HEK293 (cell line): ENCODE measurements at regions not wholly inside any gene's neighbourhood (a gene's known extent, or its start where the extent isn't known, plus 50 kb on each side); places are given as distances from the start of the nearest gene placed in this dataset.

ENCODE experiments used
- BCL6B ChIP-seq: fragments of 450-650 bp; formaldehyde crosslinking; IDR thresholded peaks from 2 replicates; pipeline ENCODE4 v1.5.1; 2017; ENCODE audit warnings: missing biosample characterization, missing genetic modification characterization
- EGR2 ChIP-seq: fragments of 450-650 bp; formaldehyde crosslinking; IDR thresholded peaks from 2 replicates; pipeline ENCODE4 v1.5.1; 2016; ENCODE audit warnings: low read depth, missing biosample characterization, missing genetic modification characterization
- HIC1 ChIP-seq: fragments of 450-650 bp; formaldehyde crosslinking; IDR thresholded peaks from 2 replicates; pipeline ENCODE4 v1.5.1; 2016; ENCODE audit warnings: missing biosample characterization, missing genetic modification characterization
- OSR2 ChIP-seq: fragments of 450-650 bp; formaldehyde crosslinking; IDR thresholded peaks from 2 replicates; pipeline ENCODE4 v1.5.1; 2016; ENCODE audit warnings: missing biosample characterization, missing genetic modification characterization
- PRDM4 ChIP-seq: fragments of 450-650 bp; formaldehyde crosslinking; IDR thresholded peaks from 2 replicates; pipeline ENCODE4 v1.5.1; 2017; ENCODE audit warnings: missing biosample characterization, missing genetic modification characterization
- TCF7L2 ChIP-seq: IDR thresholded peaks from 2 replicates; pipeline ENCODE4 v1.6.1; 2011; ENCODE audit warnings: low read depth, mild to moderate bottlenecking, inconsistent platforms, low read length, moderate library complexity, borderline replicate concordance
- TSHZ1 ChIP-seq: fragments of 450-650 bp; formaldehyde crosslinking; IDR thresholded peaks from 2 replicates; pipeline ENCODE4 v1.5.1; 2016; ENCODE audit warnings: missing biosample characterization, missing genetic modification characterization, borderline replicate concordance
- ZBTB20 ChIP-seq: fragments of 450-650 bp; formaldehyde crosslinking; IDR thresholded peaks from 2 replicates; pipeline ENCODE4 v1.5.1; 2016; ENCODE audit warnings: missing biosample characterization, missing genetic modification characterization
- ZFHX2 ChIP-seq: fragments of 450-650 bp; formaldehyde crosslinking; conservative IDR thresholded peaks from 2 replicates; pipeline ENCODE4 v1.5.1; 2016; ENCODE audit warnings: missing biosample characterization, missing genetic modification characterization
- ZNF146 ChIP-seq: fragments of 450-650 bp; formaldehyde crosslinking; IDR thresholded peaks from 2 replicates; pipeline ENCODE4 v1.5.1; 2016; ENCODE audit warnings: missing biosample characterization, missing genetic modification characterization
- ZNF148 ChIP-seq: fragments of 450-650 bp; formaldehyde crosslinking; IDR thresholded peaks from 2 replicates; pipeline ENCODE4 v1.5.0; 2017; ENCODE audit warnings: missing biosample characterization, missing genetic modification characterization, borderline replicate concordance
- ZNF19 ChIP-seq: fragments of 450-650 bp; formaldehyde crosslinking; IDR thresholded peaks from 2 replicates; pipeline ENCODE4; 2016; ENCODE audit warnings: missing biosample characterization, missing genetic modification characterization, low read depth
- ZNF341 ChIP-seq: fragments of 450-650 bp; formaldehyde crosslinking; IDR thresholded peaks from 2 replicates; pipeline ENCODE4; 2016; ENCODE audit warnings: low read depth, missing biosample characterization, missing genetic modification characterization
- ZNF473 ChIP-seq: fragments of 450-650 bp; formaldehyde crosslinking; IDR thresholded peaks from 2 replicates; pipeline ENCODE4 v1.5.1; 2017; ENCODE audit warnings: missing biosample characterization, missing genetic modification characterization
- ZNF610 ChIP-seq: fragments of 450-650 bp; formaldehyde crosslinking; IDR thresholded peaks from 2 replicates; pipeline ENCODE4 v1.5.1; 2016; ENCODE audit warnings: missing biosample characterization, missing genetic modification characterization, borderline replicate concordance
- ZNF654 ChIP-seq: fragments of 450-650 bp; formaldehyde crosslinking; IDR thresholded peaks from 2 replicates; pipeline ENCODE4 v1.5.1; 2016; ENCODE audit warnings: low read depth, missing biosample characterization, missing genetic modification characterization
- ZNF670 ChIP-seq: fragments of 450-650 bp; formaldehyde crosslinking; IDR thresholded peaks from 2 replicates; pipeline ENCODE4 v1.5.1; 2016; ENCODE audit warnings: missing biosample characterization, missing genetic modification characterization, low read depth
- ZSCAN5A ChIP-seq: fragments of 450-650 bp; formaldehyde crosslinking; IDR thresholded peaks from 2 replicates; pipeline ENCODE4 v1.5.1; 2016; ENCODE audit warnings: missing biosample characterization, missing genetic modification characterization
- TF ChIP-seq, protein P1 (sequence below): fragments of 450-650 bp; formaldehyde crosslinking; conservative IDR thresholded peaks from 2 replicates; pipeline ENCODE4 v1.5.1; 2016; ENCODE audit warnings: low read depth, missing biosample characterization, missing genetic modification characterization

DNA sequence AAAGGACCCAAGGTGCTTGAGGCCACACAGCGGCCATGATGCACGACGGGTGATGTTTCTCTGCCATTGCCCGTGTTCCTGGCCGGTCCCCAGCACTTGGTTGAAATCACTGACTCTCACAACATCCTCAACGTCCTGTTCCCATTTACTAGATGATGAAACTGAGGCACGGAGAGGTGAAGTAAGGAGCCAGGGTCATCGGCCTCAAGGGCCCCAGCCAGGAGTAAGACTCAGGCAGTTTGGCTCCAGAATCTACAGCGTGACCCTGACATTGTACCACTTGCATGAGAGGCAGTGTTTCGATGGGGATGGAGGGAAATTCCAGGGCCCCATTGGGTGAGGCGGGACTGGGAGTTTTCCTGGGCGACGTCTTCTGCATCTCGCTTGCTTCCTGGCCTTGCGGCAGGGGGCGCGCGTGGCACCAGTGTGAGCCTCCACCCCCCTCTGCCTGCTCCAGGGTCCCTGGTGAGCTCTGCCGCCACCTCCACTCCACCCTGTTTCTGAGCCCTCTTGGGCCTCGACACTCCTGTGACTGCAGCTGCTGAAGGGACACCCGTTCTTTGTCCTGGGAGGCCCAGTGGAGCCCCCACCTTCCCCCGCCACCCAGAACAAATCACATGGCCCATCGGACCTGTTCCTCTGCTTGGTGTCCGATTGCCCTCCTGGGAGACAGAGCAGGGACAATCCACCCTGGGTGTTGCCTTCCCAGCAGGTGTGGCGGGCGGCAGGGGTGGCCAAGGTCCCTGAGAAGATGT, 133.0 kb upstream of the GSE1 start (continued):
- TF ChIP-seq PRDM4 (tag by site-specific recombination) (no peak), ZFHX2 (no peak), TSHZ1 (no peak), ZSCAN5A (no peak), ZNF146 (tag by site-specific recombination) (no peak), ZNF610 (tag by site-specific recombination) (no peak), TCF7L2 (no peak), ZNF670 (no peak), HIC1 (tag by site-specific recombination) (no peak), ZBTB20 (peak; percentile 60), EGR2 (no peak), OSR2 (tag by site-specific recombination) (no peak), ZNF148 (no peak), ZNF473 (tag by site-specific recombination) (no peak), ZNF19 (tag by site-specific recombination) (no peak), ZNF341 (tag by site-specific recombination) (peak; percentile 66), ZNF654 (tag by site-specific recombination) (no peak), BCL6B (tag by site-specific recombination) (no peak)
- TF ChIP-seq, protein P1, sequence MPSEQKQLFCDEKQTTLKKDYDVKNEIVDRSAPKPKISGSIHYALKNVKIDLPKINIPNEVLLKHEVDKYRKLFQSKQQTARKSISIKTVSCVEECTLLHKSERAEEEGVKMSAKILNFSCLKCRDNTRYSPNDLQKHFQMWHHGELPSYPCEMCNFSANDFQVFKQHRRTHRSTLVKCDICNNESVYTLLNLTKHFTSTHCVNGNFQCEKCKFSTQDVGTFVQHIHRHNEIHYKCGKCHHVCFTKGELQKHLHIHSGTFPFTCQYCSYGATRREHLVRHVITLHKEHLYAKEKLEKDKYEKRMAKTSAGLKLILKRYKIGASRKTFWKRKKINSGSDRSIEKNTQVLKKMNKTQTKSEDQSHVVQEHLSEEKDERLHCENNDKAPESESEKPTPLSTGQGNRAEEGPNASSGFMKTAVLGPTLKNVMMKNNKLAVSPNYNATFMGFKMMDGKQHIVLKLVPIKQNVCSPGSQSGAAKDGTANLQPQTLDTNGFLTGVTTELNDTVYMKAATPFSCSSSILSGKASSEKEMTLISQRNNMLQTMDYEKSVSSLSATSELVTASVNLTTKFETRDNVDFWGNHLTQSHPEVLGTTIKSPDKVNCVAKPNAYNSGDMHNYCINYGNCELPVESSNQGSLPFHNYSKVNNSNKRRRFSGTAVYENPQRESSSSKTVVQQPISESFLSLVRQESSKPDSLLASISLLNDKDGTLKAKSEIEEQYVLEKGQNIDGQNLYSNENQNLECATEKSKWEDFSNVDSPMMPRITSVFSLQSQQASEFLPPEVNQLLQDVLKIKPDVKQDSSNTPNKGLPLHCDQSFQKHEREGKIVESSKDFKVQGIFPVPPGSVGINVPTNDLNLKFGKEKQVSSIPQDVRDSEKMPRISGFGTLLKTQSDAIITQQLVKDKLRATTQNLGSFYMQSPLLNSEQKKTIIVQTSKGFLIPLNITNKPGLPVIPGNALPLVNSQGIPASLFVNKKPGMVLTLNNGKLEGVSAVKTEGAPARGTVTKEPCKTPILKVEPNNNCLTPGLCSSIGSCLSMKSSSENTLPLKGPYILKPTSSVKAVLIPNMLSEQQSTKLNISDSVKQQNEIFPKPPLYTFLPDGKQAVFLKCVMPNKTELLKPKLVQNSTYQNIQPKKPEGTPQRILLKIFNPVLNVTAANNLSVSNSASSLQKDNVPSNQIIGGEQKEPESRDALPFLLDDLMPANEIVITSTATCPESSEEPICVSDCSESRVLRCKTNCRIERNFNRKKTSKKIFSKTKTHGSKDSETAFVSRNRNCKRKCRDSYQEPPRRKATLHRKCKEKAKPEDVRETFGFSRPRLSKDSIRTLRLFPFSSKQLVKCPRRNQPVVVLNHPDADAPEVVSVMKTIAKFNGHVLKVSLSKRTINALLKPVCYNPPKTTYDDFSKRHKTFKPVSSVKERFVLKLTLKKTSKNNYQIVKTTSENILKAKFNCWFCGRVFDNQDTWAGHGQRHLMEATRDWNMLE (tag by site-specific recombination), result no peak
